ENCODE measurements at regions not wholly inside any gene's neighbourhood (a gene's known extent, or its start where the extent isn't known, plus 50 kb on each side); places are given as distances from the start of the nearest gene placed in this dataset.
"Not testable (repeated sequence)": the region's sequence is repeated elsewhere in the genome, so short reads cannot be mapped to it uniquely, and the experiment has no call there.

DNA sequence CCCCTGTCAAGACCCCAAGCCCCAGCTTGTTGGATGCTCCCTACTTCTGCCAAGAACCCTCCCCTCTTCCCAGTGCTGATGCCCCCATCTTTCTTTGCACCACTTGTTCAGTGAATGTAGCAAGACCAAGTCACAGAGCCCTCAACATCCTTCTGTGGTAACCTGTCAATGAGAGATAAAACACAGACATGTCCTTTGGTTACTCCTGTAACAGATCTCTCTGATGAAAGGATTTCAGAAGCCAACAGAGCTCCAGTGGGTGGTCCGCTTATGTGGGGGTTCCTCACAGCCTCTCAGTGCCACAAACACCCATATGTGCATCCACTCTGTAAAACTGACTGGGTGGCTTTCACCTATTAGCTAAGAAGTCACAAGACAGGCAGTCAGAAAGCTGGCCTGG is 93.2 kb upstream of the CST7 start:
- no peak for DNase-seq
- no peaks in the 10 kb centered on the region for H3K36me3 ChIP-seq
- peaks cover 0 to 9% (median 0%) of the 10 kb centered on the region in 7 donors for H3K27me3 ChIP-seq (replicated peaks in 1 of 7)
- 64 to 100% (median 87%) methylated on average over 1 of the region's 1 CpG for WGBS, 5 donors
- H3K4me3 ChIP-seq, result no peak overlapping the region
- peaks cover 0 to 33% (median 19%) of the 10 kb centered on the region in 8 donors for H3K9me3 ChIP-seq
- H3K4me1 ChIP-seq, result no peaks in the 10 kb centered on the region
- intact Hi-C loops (cut with DNase I; ENCODE audit: low total_unique reads), result no loop called here
- H3K27ac ChIP-seq, result no peak overlapping the region
- TF ChIP-seq POLR2A (IDR thresholded peaks at IDR 0.05) (no peak), POLR2AphosphoS5 (IDR thresholded peaks at IDR 0.05) (no peak)
- TF ChIP-seq, protein P1, sequence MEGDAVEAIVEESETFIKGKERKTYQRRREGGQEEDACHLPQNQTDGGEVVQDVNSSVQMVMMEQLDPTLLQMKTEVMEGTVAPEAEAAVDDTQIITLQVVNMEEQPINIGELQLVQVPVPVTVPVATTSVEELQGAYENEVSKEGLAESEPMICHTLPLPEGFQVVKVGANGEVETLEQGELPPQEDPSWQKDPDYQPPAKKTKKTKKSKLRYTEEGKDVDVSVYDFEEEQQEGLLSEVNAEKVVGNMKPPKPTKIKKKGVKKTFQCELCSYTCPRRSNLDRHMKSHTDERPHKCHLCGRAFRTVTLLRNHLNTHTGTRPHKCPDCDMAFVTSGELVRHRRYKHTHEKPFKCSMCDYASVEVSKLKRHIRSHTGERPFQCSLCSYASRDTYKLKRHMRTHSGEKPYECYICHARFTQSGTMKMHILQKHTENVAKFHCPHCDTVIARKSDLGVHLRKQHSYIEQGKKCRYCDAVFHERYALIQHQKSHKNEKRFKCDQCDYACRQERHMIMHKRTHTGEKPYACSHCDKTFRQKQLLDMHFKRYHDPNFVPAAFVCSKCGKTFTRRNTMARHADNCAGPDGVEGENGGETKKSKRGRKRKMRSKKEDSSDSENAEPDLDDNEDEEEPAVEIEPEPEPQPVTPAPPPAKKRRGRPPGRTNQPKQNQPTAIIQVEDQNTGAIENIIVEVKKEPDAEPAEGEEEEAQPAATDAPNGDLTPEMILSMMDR (IDR thresholded peaks at IDR 0.05 in 8 of 11, conservative IDR thresholded peaks at IDR 0.05 in 3 of 11), result no peak

DNA sequence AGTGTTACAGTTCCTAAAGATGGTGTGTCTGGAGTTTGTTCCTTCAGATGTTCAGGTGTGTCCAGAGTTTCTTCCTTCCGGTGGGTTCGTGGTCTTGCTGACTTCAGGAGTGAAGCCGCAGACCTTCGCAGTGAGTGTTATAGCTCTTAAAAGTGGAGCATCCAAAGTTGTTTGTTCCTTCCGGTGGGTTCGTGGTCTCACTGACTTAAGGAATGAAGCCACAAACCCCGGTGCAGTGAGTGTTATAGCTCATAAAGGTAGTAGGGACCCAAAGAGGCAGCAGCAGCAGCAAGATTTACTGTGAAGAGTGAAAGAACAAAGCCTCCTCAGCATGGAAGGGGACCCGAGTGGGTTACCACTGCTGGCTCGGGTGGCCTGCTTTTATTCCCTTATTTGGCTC is 90.6 kb upstream of the CST7 start:
- 70 to 86% (median 83%) methylated on average over 9 of the region's 9 CpGs for WGBS, 5 donors
- DNase-seq; intact Hi-C loops (cut with DNase I; ENCODE audit: low total_unique reads); H3K27me3 ChIP-seq (replicated peaks in 1 of 7); H3K36me3 ChIP-seq; H3K4me3 ChIP-seq; H3K4me1 ChIP-seq; H3K27ac ChIP-seq: not testable (repeated sequence)
- peaks cover 0 to 37% (median 20%) of the 10 kb centered on the region in 8 donors for H3K9me3 ChIP-seq

DNA sequence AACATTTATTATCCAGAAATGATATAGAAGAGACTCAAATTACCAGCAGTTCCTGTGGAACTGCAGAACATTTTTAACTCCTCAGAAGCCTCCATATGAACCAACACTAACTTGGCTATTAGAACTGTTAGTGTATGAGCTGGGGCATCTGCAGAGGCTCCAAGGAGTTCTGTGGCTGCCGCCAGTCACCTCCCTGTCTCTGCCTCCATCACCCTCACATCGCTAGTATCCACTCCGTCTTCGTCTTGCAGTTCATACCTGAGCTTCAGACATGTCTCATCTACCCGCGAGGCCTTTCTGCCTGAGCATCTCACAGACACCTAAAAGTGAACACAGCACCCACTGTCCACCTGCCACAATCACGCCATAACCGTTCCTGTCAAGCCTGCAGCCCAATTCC is 89.5 kb upstream of the CST7 start:
- Histone ChIP-seq H3K27me3 (replicated peaks in 1 of 7) (peaks cover 0 to 9% (median 0%) of the 10 kb centered on the region in 7 donors), H3K36me3 (no peaks in the 10 kb centered on the region), H3K9me3 (peaks cover 0 to 41% (median 23%) of the 10 kb centered on the region in 8 donors), H3K27ac (no peak overlapping the region), H3K4me3 (no peak overlapping the region), H3K4me1 (no peaks in the 10 kb centered on the region)
- TF ChIP-seq POLR2AphosphoS5 (IDR thresholded peaks at IDR 0.05), result no peak
- TF ChIP-seq, protein P1 (IDR thresholded peaks at IDR 0.05 in 8 of 11, conservative IDR thresholded peaks at IDR 0.05 in 3 of 11), result no peak
- no peak for TF ChIP-seq POLR2A (IDR thresholded peaks at IDR 0.05)
- WGBS, 5 donors, result 90 to 95% (median 93%) methylated on average over 8 of the region's 8 CpGs
- intact Hi-C loops (cut with DNase I; ENCODE audit: low total_unique reads), result no loop called here
- DNase-seq, result no peak

DNA sequence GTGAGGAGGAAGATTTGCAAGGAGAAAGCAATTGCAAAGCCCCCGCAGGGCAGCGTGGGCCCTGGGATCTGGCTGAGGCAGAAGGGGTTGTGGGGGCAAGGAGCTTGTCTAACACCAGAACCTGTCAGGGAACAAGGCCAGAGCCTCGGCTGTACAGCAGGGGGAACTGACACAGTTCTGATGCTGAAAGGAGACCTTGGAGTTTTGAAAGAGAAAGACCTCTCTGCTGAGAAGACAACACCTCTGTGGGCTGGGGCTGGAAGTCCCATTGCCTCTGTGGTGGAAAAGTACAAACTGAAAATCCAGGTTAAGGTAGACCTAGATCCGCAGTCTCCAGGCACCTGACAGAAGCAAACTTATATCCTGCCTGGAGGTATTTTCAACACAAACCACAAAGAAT is 86.9 kb upstream of the CST7 start:
- no peak for DNase-seq
- Histone ChIP-seq H3K4me3 (no peak overlapping the region), H3K4me1 (no peaks in the 10 kb centered on the region), H3K9me3 (peaks cover 0 to 42% (median 31%) of the 10 kb centered on the region in 8 donors), H3K36me3 (no peaks in the 10 kb centered on the region), H3K27ac (no peak overlapping the region), H3K27me3 (replicated peaks in 1 of 7) (peaks cover 0 to 9% (median 0%) of the 10 kb centered on the region in 7 donors)
- TF ChIP-seq POLR2AphosphoS5 (IDR thresholded peaks at IDR 0.05) (no peak), POLR2A (IDR thresholded peaks at IDR 0.05) (no peak)
- TF ChIP-seq, protein P1 (IDR thresholded peaks at IDR 0.05 in 8 of 11, conservative IDR thresholded peaks at IDR 0.05 in 3 of 11), result no peak
- WGBS, 5 donors, result 86 to 91% (median 89%) methylated on average over 3 to 4 of the region's 4 CpGs
- intact Hi-C loops (cut with DNase I; ENCODE audit: low total_unique reads), result no loop called here

DNA sequence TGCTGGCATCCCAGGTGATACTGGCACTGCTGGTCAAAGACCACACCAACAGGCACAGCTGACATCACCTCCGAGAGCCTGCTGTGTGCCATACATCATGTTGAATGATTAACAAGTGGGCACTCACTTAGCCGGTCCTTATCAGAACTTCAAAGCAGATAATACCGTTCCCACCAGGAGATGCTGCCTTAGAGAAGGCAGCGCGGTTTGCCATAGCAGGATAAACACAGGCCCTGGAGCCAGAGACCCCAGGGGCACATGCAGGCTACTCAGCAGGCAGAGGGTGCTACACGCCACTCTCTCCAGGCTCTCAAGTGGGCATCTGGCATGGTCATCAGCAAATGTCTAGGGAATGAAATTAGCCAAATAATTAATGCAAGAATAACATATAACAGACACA is 86.5 kb upstream of the CST7 start:
- TF ChIP-seq POLR2A (IDR thresholded peaks at IDR 0.05), result no peak
- no peak for TF ChIP-seq POLR2AphosphoS5 (IDR thresholded peaks at IDR 0.05)
- TF ChIP-seq, protein P1 (IDR thresholded peaks at IDR 0.05 in 8 of 11, conservative IDR thresholded peaks at IDR 0.05 in 3 of 11), result no peak
- Histone ChIP-seq H3K9me3 (peaks cover 0 to 38% (median 26%) of the 10 kb centered on the region in 8 donors), H3K27me3 (replicated peaks in 1 of 7) (peaks cover 0 to 9% (median 0%) of the 10 kb centered on the region in 7 donors), H3K27ac (no peak overlapping the region), H3K4me3 (no peak overlapping the region), H3K36me3 (no peaks in the 10 kb centered on the region), H3K4me1 (no peaks in the 10 kb centered on the region)
- 78 to 89% (median 81%) methylated on average over 6 of the region's 6 CpGs for WGBS, 5 donors
- intact Hi-C loops (cut with DNase I; ENCODE audit: low total_unique reads), result no loop called here
- DNase-seq, result no peak
